ENCODE measurements at regions not wholly inside any gene's neighbourhood (a gene's known extent, or its start where the extent isn't known, plus 50 kb on each side); places are given as distances from the start of the nearest gene placed in this dataset.

DNA sequence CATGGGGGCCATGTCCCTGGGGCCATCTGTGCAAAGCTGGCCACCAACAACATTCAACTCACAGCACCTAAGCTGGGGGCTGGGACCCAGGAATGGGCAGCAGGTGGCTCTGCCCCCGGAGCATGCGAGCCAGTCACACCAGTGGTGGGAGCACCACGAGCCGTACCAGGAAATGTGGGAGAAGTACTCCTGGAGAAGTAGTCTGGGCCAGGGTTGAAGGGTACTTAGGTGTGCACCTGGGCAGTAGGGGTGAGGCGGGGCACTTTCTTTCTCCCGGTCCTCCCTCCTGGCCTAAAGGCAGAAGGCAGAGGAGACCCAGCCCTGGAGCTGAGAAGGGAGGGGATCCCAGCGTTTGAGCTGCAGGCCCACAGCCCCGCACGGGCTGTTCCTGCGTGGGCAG is 94.2 kb downstream of the PLXNA1 start:
- H3K4me3 ChIP-seq, result no peak overlapping the region
- H3K4me1 ChIP-seq, result no peaks in the 10 kb centered on the region
- H3K27me3 ChIP-seq, result no peaks in the 10 kb centered on the region
- ATAC-seq (peak; percentile 71), DNase-seq (peak; percentile 69)
- H3K9me3 ChIP-seq, result no peaks in the 10 kb centered on the region
- TF ChIP-seq, protein P1, sequence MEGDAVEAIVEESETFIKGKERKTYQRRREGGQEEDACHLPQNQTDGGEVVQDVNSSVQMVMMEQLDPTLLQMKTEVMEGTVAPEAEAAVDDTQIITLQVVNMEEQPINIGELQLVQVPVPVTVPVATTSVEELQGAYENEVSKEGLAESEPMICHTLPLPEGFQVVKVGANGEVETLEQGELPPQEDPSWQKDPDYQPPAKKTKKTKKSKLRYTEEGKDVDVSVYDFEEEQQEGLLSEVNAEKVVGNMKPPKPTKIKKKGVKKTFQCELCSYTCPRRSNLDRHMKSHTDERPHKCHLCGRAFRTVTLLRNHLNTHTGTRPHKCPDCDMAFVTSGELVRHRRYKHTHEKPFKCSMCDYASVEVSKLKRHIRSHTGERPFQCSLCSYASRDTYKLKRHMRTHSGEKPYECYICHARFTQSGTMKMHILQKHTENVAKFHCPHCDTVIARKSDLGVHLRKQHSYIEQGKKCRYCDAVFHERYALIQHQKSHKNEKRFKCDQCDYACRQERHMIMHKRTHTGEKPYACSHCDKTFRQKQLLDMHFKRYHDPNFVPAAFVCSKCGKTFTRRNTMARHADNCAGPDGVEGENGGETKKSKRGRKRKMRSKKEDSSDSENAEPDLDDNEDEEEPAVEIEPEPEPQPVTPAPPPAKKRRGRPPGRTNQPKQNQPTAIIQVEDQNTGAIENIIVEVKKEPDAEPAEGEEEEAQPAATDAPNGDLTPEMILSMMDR (IDR thresholded peaks at IDR 0.05), result no peak
- H3K27ac ChIP-seq, result no peak overlapping the region
- no peaks in the 10 kb centered on the region for H3K36me3 ChIP-seq
- intact Hi-C loops (cut with DNase I), result no loop called here

GRCh38 chr3:127077505-127078064 is 94.7 kb downstream of the PLXNA1 start:
- peak; percentile 55 for DNase-seq
- intact Hi-C loops (cut with DNase I), result no loop called here

DNA sequence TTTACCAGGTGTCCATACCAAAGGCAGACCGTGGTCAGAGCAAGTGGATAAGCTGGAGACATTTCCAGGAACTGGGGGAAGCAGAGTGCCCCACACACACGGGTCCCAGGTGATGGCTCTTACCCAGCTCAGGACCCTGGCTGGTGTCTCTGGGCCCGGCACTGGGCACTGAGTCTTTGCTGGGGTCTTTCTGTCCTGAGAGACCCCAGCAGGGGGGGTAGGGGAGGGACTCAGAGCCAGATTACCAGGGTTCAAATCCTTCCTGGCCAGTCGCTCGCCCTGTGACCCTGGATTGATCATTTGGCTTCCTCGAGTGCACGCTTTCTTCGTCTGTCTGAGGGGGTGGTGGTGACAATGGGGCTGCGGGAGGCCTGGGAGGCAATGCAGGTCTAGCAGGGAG is 95.7 kb downstream of the PLXNA1 start:
- H3K4me3 ChIP-seq, result no peak overlapping the region
- H3K27ac ChIP-seq, result no peak overlapping the region
- DNase-seq (peak; percentile 44), ATAC-seq (no peak)
- H3K36me3 ChIP-seq, result no peaks in the 10 kb centered on the region
- no peaks in the 10 kb centered on the region for H3K27me3 ChIP-seq
- H3K9me3 ChIP-seq, result no peaks in the 10 kb centered on the region
- H3K4me1 ChIP-seq, result no peaks in the 10 kb centered on the region
- TF ChIP-seq, protein P1 (IDR thresholded peaks at IDR 0.05), result no peak
- intact Hi-C loops (cut with DNase I), result no loop called here

More at GRCh38 chr3:127077505-127078064, 94.7 kb downstream of the PLXNA1 start:
- Histone ChIP-seq H3K4me3 (no peak overlapping the region), H3K27me3 (no peaks in the 10 kb centered on the region), H3K36me3 (no peaks in the 10 kb centered on the region), H3K27ac (no peak overlapping the region), H3K4me1 (no peaks in the 10 kb centered on the region), H3K9me3 (no peaks in the 10 kb centered on the region)
- ATAC-seq, result no peak
- TF ChIP-seq, protein P1 (IDR thresholded peaks at IDR 0.05), result no peak

DNA sequence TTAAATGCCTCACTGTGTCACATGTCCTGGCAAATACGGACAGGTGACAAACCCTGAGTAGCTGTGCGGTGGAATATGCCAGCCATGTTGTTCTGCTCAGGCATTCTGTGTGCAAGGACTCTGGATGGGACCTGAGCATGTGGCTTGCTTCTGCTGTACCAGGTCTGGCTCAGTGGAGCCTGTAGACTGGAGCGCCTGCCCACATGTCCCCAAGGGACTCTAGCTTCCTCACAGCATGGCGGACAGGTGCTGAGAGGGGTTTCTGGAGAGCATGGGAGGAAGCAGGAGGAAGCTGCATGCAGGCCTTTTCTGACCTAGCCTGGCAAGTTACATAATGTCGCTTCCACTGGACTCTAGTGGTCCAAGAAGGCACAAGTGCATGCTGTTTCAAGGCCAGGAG is 96.3 kb downstream of the PLXNA1 start:
- Histone ChIP-seq H3K27me3 (no peaks in the 10 kb centered on the region), H3K4me1 (no peaks in the 10 kb centered on the region), H3K36me3 (no peaks in the 10 kb centered on the region), H3K4me3 (no peak overlapping the region), H3K9me3 (no peaks in the 10 kb centered on the region), H3K27ac (no peak overlapping the region)
- TF ChIP-seq, protein P1 (IDR thresholded peaks at IDR 0.05), result no peak
- DNase-seq (no peak), ATAC-seq (no peak)
- intact Hi-C loops (cut with DNase I), result no loop called here

GRCh38 chr3:127081001-127081720 is 98.2 kb downstream of the PLXNA1 start:
- no peak overlapping the region for H3K4me3 ChIP-seq

More at GRCh38 chr3:127081001-127081720, 98.2 kb downstream of the PLXNA1 start:
- Histone ChIP-seq H3K27me3 (no peaks in the 10 kb centered on the region), H3K36me3 (no peaks in the 10 kb centered on the region), H3K9me3 (no peaks in the 10 kb centered on the region), H3K4me1 (no peaks in the 10 kb centered on the region), H3K27ac (no peak overlapping the region)
- intact Hi-C loops (cut with DNase I), result no loop called here
- DNase-seq (peak; percentile 44), ATAC-seq (no peak)
- TF ChIP-seq, protein P1 (IDR thresholded peaks at IDR 0.05), result no peak
